Thyroid gland (tissue), 4 donors: ENCODE measurements at regions not wholly inside any gene's neighbourhood (a gene's known extent, or its start where the extent isn't known, plus 50 kb on each side); places are given as distances from the start of the nearest gene placed in this dataset.

ENCODE experiments used
- CTCF ChIP-seq, 6 experiments: fragments of 200-600 bp in 3 of 6; fragments of 450-650 bp in 3 of 6; sonication (generic) in 3 of 6; IDR thresholded peaks; one replicate each; pipeline ENCODE4 v1.5.1; 2016 to 2019; ENCODE audit warnings: antibody characterized with exemption in 6 of 6, mild to moderate bottlenecking in 2 of 6, inconsistent platforms in 1 of 6, moderate library complexity in 1 of 6
- POLR2A ChIP-seq, 2 donors: fragments of 450-650 bp; IDR thresholded peaks; one replicate each; pipeline ENCODE4 v1.6.1; 2017; ENCODE audit warnings: antibody characterized with exemption in 2 of 2, mild to moderate bottlenecking in 2 of 2, moderate library complexity in 1 of 2

- no peak for TF ChIP-seq CTCF (IDR thresholded peaks at IDR 0.05)
- no peak for TF ChIP-seq POLR2A (IDR thresholded peaks at IDR 0.05)
These were observed 197.7 kb upstream of the RPL38 start for GRCh38 chr17:74005790-74006189.
